Fibroblast of lung (primary cell): ENCODE measurements at regions not wholly inside any gene's neighbourhood (a gene's known extent, or its start where the extent isn't known, plus 50 kb on each side); places are given as distances from the start of the nearest gene placed in this dataset.
A peak's percentile ranks its signal among the peaks of the same experiment; 100 is the strongest.

ENCODE experiments used
- DNase-seq, 2 donors: peaks; one replicate each; pipeline versions ENCODE4 v3.0.0 to v3.0.0-alpha.2; 2010; ENCODE audit warnings: low read depth in 2 of 2
- H2AFZ ChIP-seq: 2 replicates; pipeline ENCODE4 v1.5.1; 2012; ENCODE audit warnings: low read length, control low read depth, inconsistent platforms
- H3K27ac ChIP-seq: 2 replicates; pipeline ENCODE4 v1.5.1; 2011; ENCODE audit warnings: low read length, control low read depth; ENCODE audit not compliant: insufficient read depth
- H3K27me3 ChIP-seq: 2 replicates; pipeline ENCODE4 v1.5.1; 2011; ENCODE audit warnings: mild to moderate bottlenecking, low read length; ENCODE audit not compliant: control insufficient read depth, insufficient read depth
- H3K36me3 ChIP-seq: 2 replicates; pipeline ENCODE4 v1.5.1; 2011; ENCODE audit warnings: low read length; ENCODE audit not compliant: control insufficient read depth, insufficient read depth
- H3K4me1 ChIP-seq: 2 replicates; pipeline ENCODE4 v1.5.1; 2011; ENCODE audit warnings: low read length; ENCODE audit not compliant: control insufficient read depth, insufficient read depth; ENCODE audit errors: extremely low read depth
- H3K4me2 ChIP-seq: 2 replicates; pipeline ENCODE4 v1.5.1; 2011; ENCODE audit warnings: low read length, control low read depth; ENCODE audit not compliant: insufficient read depth; ENCODE audit errors: extremely low read depth
- H3K4me3 ChIP-seq, 4 experiments: fragments of 200-600 bp in 1 of 4; sonication (generic) in 1 of 4; replicated peaks in 1 of 4; 2 replicates each; pipeline ENCODE4 v1.5.1; 2011 to 2016; ENCODE audit warnings: low read length in 4 of 4, low read depth in 3 of 4, mild to moderate bottlenecking in 3 of 4, control low read depth in 2 of 4, inconsistent platforms in 1 of 4, mixed read lengths in 1 of 4; ENCODE audit not compliant: insufficient read depth in 1 of 4; ENCODE audit errors: control extremely low read depth in 1 of 4
- H3K79me2 ChIP-seq: 2 replicates; pipeline ENCODE4 v1.5.1; 2012; ENCODE audit warnings: mild to moderate bottlenecking, low read length, inconsistent platforms; ENCODE audit not compliant: control insufficient read depth, insufficient read depth
- H3K9ac ChIP-seq: 2 replicates; pipeline ENCODE4 v1.5.1; 2011; ENCODE audit warnings: mild to moderate bottlenecking, low read length, control low read depth; ENCODE audit not compliant: insufficient read depth
- H3K9me3 ChIP-seq: 2 replicates; pipeline ENCODE4 v1.5.1; 2012; ENCODE audit warnings: low read depth, low read length; ENCODE audit not compliant: control insufficient read depth, insufficient read depth
- H4K20me1 ChIP-seq: 2 replicates; pipeline ENCODE4 v1.5.1; 2011; ENCODE audit warnings: low read length; ENCODE audit not compliant: control insufficient read depth, insufficient read depth; ENCODE audit errors: extremely low read depth
- EZH2 ChIP-seq: IDR thresholded peaks from 2 replicates; pipeline ENCODE4 v1.5.1; 2012; ENCODE audit warnings: low read length, control low read depth, mild to moderate bottlenecking; ENCODE audit errors: missing control alignments
- TF ChIP-seq, protein P1 (sequence below), 2 donors: IDR thresholded peaks in 1 of 2; conservative IDR thresholded peaks in 1 of 2; 1 replicate in 1 of 2; 2 replicates in 1 of 2; pipeline ENCODE4 v1.5.1; 2011 to 2012; ENCODE audit warnings: low read length in 2 of 2, control low read depth in 1 of 2, inconsistent platforms in 1 of 2, low read depth in 1 of 2, mild to moderate bottlenecking in 1 of 2

DNA sequence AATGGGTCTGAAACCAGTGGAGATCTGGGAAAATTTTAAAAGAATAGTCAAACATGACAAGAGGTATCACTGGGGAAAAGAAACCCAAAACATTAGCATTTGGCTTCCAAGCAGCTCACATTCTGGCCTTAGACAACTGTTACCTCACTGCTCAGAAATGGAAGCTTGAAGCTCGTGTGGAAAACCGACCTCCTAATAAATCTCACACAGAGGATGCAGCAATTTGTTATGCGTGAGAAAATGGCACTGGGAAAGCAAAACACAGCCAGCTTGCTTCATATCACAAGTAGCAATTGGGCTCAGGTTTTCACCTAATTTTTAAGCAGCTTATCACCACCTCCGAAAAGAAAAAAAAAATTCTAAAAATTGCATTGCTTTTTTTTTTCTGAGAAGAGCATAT is 103.3 kb upstream of the TAS2R1 start:
- peak; percentile 3 to 4 for DNase-seq
- Histone ChIP-seq H3K9me3 (no peaks in the 10 kb centered on the region), H3K79me2 (no peaks in the 10 kb centered on the region), H3K4me2 (no peak overlapping the region), H4K20me1 (no peaks in the 10 kb centered on the region), H3K27me3 (no peaks in the 10 kb centered on the region), H3K36me3 (no peaks in the 10 kb centered on the region), H3K4me1 (no peaks in the 10 kb centered on the region), H3K27ac (no peak overlapping the region), H3K4me3 (no peak overlapping the region), H2AFZ (no peak overlapping the region), H3K9ac (no peak overlapping the region)
- no peak for TF ChIP-seq EZH2
- TF ChIP-seq, protein P1, sequence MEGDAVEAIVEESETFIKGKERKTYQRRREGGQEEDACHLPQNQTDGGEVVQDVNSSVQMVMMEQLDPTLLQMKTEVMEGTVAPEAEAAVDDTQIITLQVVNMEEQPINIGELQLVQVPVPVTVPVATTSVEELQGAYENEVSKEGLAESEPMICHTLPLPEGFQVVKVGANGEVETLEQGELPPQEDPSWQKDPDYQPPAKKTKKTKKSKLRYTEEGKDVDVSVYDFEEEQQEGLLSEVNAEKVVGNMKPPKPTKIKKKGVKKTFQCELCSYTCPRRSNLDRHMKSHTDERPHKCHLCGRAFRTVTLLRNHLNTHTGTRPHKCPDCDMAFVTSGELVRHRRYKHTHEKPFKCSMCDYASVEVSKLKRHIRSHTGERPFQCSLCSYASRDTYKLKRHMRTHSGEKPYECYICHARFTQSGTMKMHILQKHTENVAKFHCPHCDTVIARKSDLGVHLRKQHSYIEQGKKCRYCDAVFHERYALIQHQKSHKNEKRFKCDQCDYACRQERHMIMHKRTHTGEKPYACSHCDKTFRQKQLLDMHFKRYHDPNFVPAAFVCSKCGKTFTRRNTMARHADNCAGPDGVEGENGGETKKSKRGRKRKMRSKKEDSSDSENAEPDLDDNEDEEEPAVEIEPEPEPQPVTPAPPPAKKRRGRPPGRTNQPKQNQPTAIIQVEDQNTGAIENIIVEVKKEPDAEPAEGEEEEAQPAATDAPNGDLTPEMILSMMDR (conservative IDR thresholded peaks at IDR 0.05 in 1 of 2, IDR thresholded peaks at IDR 0.05 in 1 of 2; ENCODE audit: low read depth in 1 of 2, low read length in 2 of 2), result no peak

DNA sequence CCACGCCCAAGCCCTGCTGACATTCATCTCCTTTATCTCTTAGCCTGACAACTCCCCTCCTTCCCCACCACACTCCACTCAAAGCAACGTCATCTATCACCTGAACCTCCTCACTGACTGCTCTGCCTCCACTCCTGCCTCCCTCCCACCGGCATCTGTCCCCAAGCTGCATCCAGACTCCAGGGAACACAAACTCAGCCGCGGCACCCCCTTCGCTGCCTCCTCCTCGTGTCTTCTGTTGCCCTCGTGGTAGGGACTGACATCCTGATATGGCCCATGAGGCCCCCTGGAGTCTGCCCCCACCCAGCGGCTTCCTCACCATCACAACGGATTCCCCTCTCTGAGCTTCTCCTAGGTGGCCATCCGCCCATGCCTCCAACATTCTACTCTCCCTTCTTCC is 101.0 kb upstream of the TAS2R1 start:
- Histone ChIP-seq H3K4me1 (no peaks in the 10 kb centered on the region), H3K27me3 (no peaks in the 10 kb centered on the region), H3K36me3 (no peaks in the 10 kb centered on the region), H4K20me1 (no peaks in the 10 kb centered on the region), H3K27ac (no peak overlapping the region), H2AFZ (no peak overlapping the region), H3K79me2 (no peaks in the 10 kb centered on the region), H3K4me3 (no peak overlapping the region), H3K9ac (no peak overlapping the region), H3K4me2 (no peak overlapping the region), H3K9me3 (no peaks in the 10 kb centered on the region)
- no peak for TF ChIP-seq EZH2
- TF ChIP-seq, protein P1 (conservative IDR thresholded peaks at IDR 0.05 in 1 of 2, IDR thresholded peaks at IDR 0.05 in 1 of 2; ENCODE audit: low read depth in 1 of 2, low read length in 2 of 2), result no peak
- DNase-seq, result no peak

DNA sequence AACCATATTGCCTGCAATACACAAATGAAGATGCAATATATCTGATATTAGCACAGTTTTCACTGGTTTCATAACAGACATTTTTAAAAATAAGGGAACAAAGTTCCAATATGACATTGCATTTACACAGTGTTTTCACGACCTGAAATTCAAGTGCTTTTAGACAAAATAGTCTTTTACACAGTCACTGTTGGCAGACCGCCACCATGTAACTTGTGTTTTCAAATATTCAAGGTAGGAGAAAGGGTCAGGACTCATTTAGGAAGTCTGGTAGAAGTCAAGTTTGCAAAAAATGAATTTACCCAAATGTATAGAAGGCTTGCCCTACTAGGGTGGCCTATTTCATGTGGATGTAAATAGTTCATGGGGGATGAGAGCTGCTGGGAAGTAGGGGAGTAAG is 98.1 kb upstream of the TAS2R1 start:
- DNase-seq, result no peak
- Histone ChIP-seq H3K79me2 (no peaks in the 10 kb centered on the region), H3K4me3 (no peak overlapping the region), H3K4me1 (no peaks in the 10 kb centered on the region), H3K9me3 (no peaks in the 10 kb centered on the region), H3K36me3 (no peaks in the 10 kb centered on the region), H3K27me3 (no peaks in the 10 kb centered on the region), H4K20me1 (no peaks in the 10 kb centered on the region), H2AFZ (no peak overlapping the region), H3K9ac (no peak overlapping the region), H3K4me2 (no peak overlapping the region), H3K27ac (no peak overlapping the region)
- TF ChIP-seq, protein P1 (conservative IDR thresholded peaks at IDR 0.05 in 1 of 2, IDR thresholded peaks at IDR 0.05 in 1 of 2; ENCODE audit: low read depth in 1 of 2, low read length in 2 of 2), result no peak
- no peak for TF ChIP-seq EZH2
